T-helper 1 cell treated with Interleukin-12 subunit alpha and Interleukin-12 subunit beta and Interleukin-4 antibody, amounts not matched to agents 30 μg/mL and 1 μg/mL, for 36 hours (primary cell): ENCODE measurements at regions not wholly inside any gene's neighbourhood (a gene's known extent, or its start where the extent isn't known, plus 50 kb on each side); places are given as distances from the start of the nearest gene placed in this dataset.

Experiments
- H3K27ac Mint-ChIP-seq: one replicate; pipeline ENCODE4 v1.8.0; 2021; ENCODE audit warnings: mild to moderate bottlenecking, mixed read lengths
- H3K27me3 Mint-ChIP-seq: one replicate; pipeline ENCODE4 v1.8.0; 2021; ENCODE audit warnings: low read depth, mixed read lengths
- H3K36me3 Mint-ChIP-seq: one replicate; pipeline ENCODE4 v1.8.0; 2021; ENCODE audit warnings: low read depth, mixed read lengths
- H3K4me1 Mint-ChIP-seq: one replicate; pipeline ENCODE4 v1.8.0; 2021; ENCODE audit warnings: low read depth, mixed read lengths
- H3K4me3 Mint-ChIP-seq: one replicate; pipeline ENCODE4 v1.8.0; 2021; ENCODE audit warnings: mild to moderate bottlenecking, moderate library complexity, mixed read lengths
- H3K9me3 Mint-ChIP-seq: one replicate; pipeline ENCODE4 v1.8.0; 2021; ENCODE audit warnings: mixed read lengths

DNA sequence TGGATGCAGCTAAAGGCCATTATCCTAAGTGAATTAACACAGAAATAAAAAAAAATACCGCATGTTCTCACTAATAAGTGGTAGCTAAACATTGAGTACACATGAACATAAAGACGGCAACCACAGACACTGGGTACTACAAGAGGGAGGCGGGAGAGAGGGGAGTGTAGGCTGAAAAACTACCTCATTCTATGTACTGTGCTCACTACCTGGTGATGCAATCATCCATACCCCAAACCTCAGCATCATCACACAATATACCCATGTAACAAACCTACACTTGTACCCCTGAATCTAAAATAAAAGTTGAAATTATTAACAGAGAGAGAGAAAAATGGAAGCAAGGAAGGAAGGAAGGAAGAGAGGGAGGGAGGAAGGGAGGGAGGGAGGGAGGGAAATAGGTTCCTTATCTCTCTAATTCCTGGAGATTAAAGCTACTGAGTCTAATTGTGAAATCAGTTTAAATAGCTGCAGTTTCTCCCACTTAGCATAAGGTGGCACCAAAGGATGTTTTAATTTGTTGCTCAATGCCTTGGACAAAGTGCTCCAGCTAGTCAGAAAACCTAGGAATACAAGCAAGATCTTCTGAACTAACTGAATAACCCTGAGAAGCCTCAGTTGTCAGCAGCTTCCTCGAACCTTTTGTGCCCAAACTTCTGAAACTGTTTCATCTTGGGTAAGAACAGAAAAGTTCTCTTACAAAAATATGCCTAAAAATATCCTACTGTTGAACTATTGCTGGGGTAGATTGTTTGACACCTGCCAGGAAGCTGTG, 79.4 kb upstream of the ATP11B start:
- Mint-ChIP-seq H3K4me1 (peaks cover 11% of the 10 kb centered on the region), H3K27me3 (no peaks in the 10 kb centered on the region), H3K36me3 (no peaks in the 10 kb centered on the region), H3K9me3 (no peaks in the 10 kb centered on the region), H3K4me3 (no peak overlapping the region), H3K27ac (no peak overlapping the region)

DNA sequence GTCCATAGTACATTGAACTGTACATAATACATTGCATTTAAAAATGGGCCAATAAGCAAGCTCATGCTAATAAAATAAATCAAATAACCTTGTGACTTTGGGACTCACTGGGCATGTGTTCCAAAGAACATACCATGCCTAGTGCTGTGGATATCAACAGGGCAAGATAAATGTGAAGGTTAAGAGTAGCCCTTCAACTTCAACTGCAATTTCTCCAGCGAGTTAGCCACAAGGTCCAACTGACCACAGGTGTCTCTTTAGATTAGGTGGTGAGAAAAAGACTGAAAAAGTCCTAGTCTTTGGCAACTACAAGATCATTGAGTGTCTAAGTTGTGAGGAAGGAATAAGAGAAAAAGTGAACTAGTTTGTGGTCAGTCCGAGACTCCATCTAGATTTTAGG, 78.3 kb upstream of the ATP11B start:
- no peaks in the 10 kb centered on the region for H3K27me3 Mint-ChIP-seq
- H3K4me1 Mint-ChIP-seq, result peaks cover 11% of the 10 kb centered on the region
- no peaks in the 10 kb centered on the region for H3K36me3 Mint-ChIP-seq
- no peak overlapping the region for H3K27ac Mint-ChIP-seq
- no peaks in the 10 kb centered on the region for H3K9me3 Mint-ChIP-seq
- no peak overlapping the region for H3K4me3 Mint-ChIP-seq

GRCh38 chr3:182716114-182716688, 77.1 kb upstream of the ATP11B start:
- peak overlapping the region; percentile 46 for H3K27ac Mint-ChIP-seq
- no peaks in the 10 kb centered on the region for H3K9me3 Mint-ChIP-seq
- H3K27me3 Mint-ChIP-seq, result no peaks in the 10 kb centered on the region
- H3K4me1 Mint-ChIP-seq, result peaks cover 11% of the 10 kb centered on the region
- H3K36me3 Mint-ChIP-seq, result no peaks in the 10 kb centered on the region
- H3K4me3 Mint-ChIP-seq, result peak overlapping the region; percentile 8

DNA sequence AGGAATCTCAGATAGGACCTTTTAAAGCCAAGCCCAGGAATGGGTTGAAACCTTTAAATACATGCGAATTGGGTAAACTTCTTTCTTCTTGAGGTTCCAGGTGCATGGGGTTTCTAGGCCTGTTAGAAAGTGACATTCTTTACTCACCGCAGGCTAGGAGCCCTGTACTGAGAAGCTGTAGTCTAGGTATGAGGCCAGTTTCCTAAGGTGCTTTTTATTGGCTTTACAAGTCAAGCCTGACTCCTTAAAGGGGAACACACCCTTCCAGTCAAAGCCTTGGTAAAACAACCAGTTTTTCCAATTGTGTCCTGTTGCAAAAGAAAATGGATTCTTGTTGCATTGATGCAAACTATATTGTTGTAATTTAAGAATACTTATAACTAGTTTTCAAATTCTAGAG, 76.1 kb upstream of the ATP11B start:
- Mint-ChIP-seq H3K9me3 (no peaks in the 10 kb centered on the region), H3K27ac (no peak overlapping the region)

DNA sequence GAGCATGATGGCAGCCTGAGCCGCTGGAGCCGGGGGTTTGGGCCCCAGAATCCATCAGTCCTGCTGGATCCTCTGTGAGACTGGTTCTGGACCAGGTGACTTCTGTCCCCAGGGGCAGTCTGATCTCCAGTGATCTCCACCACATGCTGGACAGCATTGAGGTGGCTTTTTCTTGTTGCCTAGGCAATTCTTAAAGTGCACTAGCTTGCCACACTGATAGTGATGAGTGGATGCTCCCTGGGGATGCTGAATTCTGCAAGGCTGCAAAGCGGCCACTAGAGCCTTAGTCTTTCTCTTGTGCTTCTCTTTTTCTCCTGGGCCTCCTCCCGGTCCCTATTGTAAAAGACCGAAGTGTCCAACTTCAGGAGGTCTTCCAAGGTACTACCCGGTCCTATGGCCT, 70.4 kb upstream of the ATP11B start:
- no peaks in the 10 kb centered on the region for H3K36me3 Mint-ChIP-seq
- H3K4me1 Mint-ChIP-seq, result no peaks in the 10 kb centered on the region
- H3K27ac Mint-ChIP-seq, result no peak overlapping the region
- H3K9me3 Mint-ChIP-seq, result no peaks in the 10 kb centered on the region
- no peak overlapping the region for H3K4me3 Mint-ChIP-seq
- H3K27me3 Mint-ChIP-seq, result peaks cover 4% of the 10 kb centered on the region

More for the DNA sequence above, 76.1 kb upstream of the ATP11B start:
- Mint-ChIP-seq H3K4me1 (peaks cover 11% of the 10 kb centered on the region), H3K36me3 (no peaks in the 10 kb centered on the region), H3K27me3 (no peaks in the 10 kb centered on the region), H3K4me3 (no peak overlapping the region)

GRCh38 chr3:182723596-182723995, 69.7 kb upstream of the ATP11B start:
- peaks cover 8% of the 10 kb centered on the region for H3K27me3 Mint-ChIP-seq
- no peaks in the 10 kb centered on the region for H3K4me1 Mint-ChIP-seq
- H3K36me3 Mint-ChIP-seq, result no peaks in the 10 kb centered on the region
- H3K27ac Mint-ChIP-seq, result no peak overlapping the region
- H3K4me3 Mint-ChIP-seq, result no peak overlapping the region
- H3K9me3 Mint-ChIP-seq, result no peaks in the 10 kb centered on the region

- Mint-ChIP-seq H3K9me3 (no peaks in the 10 kb centered on the region), H3K36me3 (no peaks in the 10 kb centered on the region), H3K27me3 (peaks cover 8% of the 10 kb centered on the region), H3K4me3 (no peak overlapping the region), H3K4me1 (peaks cover 5% of the 10 kb centered on the region), H3K27ac (no peak overlapping the region)
Measured at GRCh38 chr3:182725372-182726251, 67.7 kb upstream of the ATP11B start.

GRCh38 chr3:182726258-182727142, 66.8 kb upstream of the ATP11B start:
- peaks cover 6% of the 10 kb centered on the region for H3K4me1 Mint-ChIP-seq
- no peaks in the 10 kb centered on the region for H3K36me3 Mint-ChIP-seq
- H3K27ac Mint-ChIP-seq, result no peak overlapping the region
- no peak overlapping the region for H3K4me3 Mint-ChIP-seq
- H3K9me3 Mint-ChIP-seq, result no peaks in the 10 kb centered on the region
- peaks cover 8% of the 10 kb centered on the region for H3K27me3 Mint-ChIP-seq

DNA sequence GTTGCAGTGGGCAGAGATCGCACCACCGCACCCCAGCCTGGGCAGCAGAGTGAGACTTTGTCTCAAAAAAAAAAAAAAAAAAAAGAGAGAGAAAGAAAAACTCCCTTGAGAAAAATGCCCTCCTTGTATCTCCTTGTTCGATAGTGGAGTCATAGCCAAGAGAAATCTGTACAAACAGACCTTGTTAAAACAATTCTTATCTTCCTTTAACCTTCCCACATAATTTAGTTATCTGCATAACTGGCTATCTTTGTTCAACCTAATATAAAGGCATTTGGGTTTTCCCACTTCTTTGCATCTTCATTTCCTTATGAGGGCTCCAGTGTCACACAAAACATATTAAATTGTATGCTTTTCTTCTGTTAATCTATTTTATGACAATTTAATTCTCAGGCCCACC, 65.1 kb upstream of the ATP11B start:
- H3K9me3 Mint-ChIP-seq, result no peaks in the 10 kb centered on the region
- H3K27me3 Mint-ChIP-seq, result peaks cover 8% of the 10 kb centered on the region
- peaks cover 6% of the 10 kb centered on the region for H3K4me1 Mint-ChIP-seq
- H3K4me3 Mint-ChIP-seq, result no peak overlapping the region
- no peaks in the 10 kb centered on the region for H3K36me3 Mint-ChIP-seq
- no peak overlapping the region for H3K27ac Mint-ChIP-seq

DNA sequence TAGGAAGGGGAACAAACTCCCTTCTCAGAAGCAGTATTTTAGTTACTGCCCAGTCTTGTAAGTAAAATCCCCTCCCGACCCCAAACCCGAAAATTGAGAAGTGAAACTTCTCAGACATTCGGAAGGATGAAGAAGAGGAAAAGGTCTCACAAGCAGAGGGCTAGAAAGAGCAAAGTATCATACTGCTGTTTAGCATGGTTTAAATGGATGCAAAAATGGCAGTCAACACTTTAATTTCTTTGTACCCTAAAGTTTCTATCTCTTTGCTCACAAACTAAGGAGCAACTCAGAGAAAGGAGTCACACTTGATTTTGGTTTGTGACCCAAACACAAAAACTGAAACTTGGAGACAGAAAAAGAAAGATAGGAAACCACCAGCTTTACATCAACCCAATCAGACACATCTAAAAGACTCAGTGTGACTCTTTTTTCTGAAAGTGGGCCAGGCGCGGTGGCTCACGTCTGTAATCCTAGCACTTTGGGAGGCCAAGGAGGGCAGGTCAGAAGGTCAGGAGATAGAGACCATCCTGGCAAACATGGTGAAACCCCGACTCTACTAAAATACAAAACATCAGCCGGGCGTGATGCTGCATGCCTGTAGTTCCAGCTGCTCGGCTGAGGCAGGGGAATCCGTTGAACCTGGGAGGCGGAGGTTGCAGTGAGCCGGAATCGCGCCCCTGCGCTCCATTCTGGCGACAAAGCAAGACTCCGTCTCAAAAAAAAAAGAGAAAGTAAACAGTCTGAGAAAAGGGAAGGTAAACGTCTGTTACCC, 63.2 kb upstream of the ATP11B start:
- Mint-ChIP-seq H3K27ac (no peak overlapping the region), H3K4me3 (no peak overlapping the region), H3K9me3 (no peaks in the 10 kb centered on the region), H3K36me3 (no peaks in the 10 kb centered on the region), H3K27me3 (peaks cover 8% of the 10 kb centered on the region), H3K4me1 (peaks cover 6% of the 10 kb centered on the region)

DNA sequence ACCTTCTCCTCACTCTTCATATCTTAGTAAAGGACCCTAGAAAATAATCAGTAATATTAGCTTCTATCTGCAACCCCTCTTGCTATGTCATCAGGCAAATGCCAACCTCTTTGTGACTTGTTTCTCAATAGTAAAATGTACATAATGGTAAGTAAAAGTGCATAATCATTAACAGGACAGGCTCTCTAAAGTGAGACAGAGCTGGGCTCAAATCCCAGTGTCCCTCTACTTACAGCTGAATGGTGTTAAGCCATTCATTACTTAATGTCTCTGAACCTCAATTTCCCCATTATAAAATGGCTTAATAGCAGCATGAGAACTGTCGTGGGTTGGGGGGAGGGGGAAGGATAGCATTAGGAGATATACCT, 62.6 kb upstream of the ATP11B start:
- peaks cover 4% of the 10 kb centered on the region for H3K27me3 Mint-ChIP-seq
- H3K4me1 Mint-ChIP-seq, result peaks cover 6% of the 10 kb centered on the region
- H3K36me3 Mint-ChIP-seq, result no peaks in the 10 kb centered on the region
- no peak overlapping the region for H3K4me3 Mint-ChIP-seq
- H3K27ac Mint-ChIP-seq, result no peak overlapping the region
- no peaks in the 10 kb centered on the region for H3K9me3 Mint-ChIP-seq

DNA sequence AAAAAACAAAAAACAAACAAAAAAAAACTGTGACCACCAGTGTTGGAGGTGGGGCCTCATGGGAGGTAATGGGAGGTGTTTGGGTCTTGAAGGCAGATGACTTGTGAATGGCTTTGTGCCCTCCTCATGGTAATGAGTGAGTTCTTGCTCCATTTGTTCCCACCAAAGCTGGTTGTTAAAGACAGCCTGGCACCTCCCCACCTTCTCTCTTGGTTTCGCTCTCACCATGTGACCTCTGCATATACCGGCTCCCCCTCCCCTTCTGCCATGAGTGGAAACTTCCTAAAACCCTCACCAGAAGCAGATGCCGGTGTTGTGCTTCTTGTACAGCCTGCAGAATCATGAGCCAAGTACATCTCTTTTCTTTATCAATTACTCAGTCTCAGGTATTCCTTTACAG, 61.5 kb upstream of the ATP11B start:
- H3K9me3 Mint-ChIP-seq, result no peaks in the 10 kb centered on the region
- H3K4me1 Mint-ChIP-seq, result peaks cover 6% of the 10 kb centered on the region
- H3K4me3 Mint-ChIP-seq, result no peak overlapping the region
- H3K27me3 Mint-ChIP-seq, result peaks cover 4% of the 10 kb centered on the region
- H3K36me3 Mint-ChIP-seq, result no peaks in the 10 kb centered on the region
- no peak overlapping the region for H3K27ac Mint-ChIP-seq

GRCh38 chr3:182732232-182733015, 60.9 kb upstream of the ATP11B start:
- Mint-ChIP-seq H3K4me3 (no peak overlapping the region), H3K36me3 (no peaks in the 10 kb centered on the region), H3K9me3 (no peaks in the 10 kb centered on the region), H3K4me1 (peaks cover 6% of the 10 kb centered on the region), H3K27ac (no peak overlapping the region), H3K27me3 (peaks cover 4% of the 10 kb centered on the region)
